ENCODE measurements at regions not wholly inside any gene's neighbourhood (a gene's known extent, or its start where the extent isn't known, plus 50 kb on each side); places are given as distances from the start of the nearest gene placed in this dataset.

- DNase-seq, result peak; percentile 92 to 98
- Histone ChIP-seq H3K4me1 (no peaks in the 10 kb centered on the region), H3K27me3 (no peaks in the 10 kb centered on the region), H3K27ac (no peak overlapping the region), H3K9me3 (no peaks in the 10 kb centered on the region), H3K4me3 (replicated peaks in 1 of 3) (no peak overlapping the region), H3K36me3 (no peaks in the 10 kb centered on the region)
- WGBS, 2 donors, result 4 to 5% methylated on average over 4 of the region's 4 CpGs
- TF ChIP-seq POLR2A (IDR thresholded peaks at IDR 0.05) (no peak), CTCF (IDR thresholded peaks at IDR 0.05) (peak; percentile 75 to 87 (median 81))
- intact Hi-C loops (cut with DNase I), result loop anchor here (10.0 kb wide), 1 partner anchor 123 kb away; the partner anchor contains the start of gene GADD45A
These were observed 123.3 kb upstream of the GADD45A start for GRCh38 chr1:67561704-67562113.

DNA sequence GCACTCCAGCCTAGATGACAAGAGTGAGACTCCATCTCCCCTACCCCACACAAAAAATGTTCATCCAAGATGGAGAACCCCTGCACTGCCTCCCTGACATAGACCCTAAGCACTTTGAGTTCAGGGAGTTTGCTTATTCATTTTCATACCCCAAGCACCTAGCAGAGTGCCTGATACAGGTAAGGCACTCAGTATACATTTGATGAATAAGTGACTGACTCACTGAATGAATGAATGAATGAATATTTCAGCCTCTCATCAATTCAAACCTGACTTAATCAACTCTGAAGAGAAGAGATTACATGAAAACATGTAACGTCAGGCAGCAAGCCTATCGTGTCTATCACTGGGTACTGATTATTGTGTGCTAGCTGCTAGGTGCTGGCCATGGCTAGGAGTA, 121.3 kb upstream of the GADD45A start:
- H3K27me3 ChIP-seq, result no peaks in the 10 kb centered on the region
- WGBS, 2 donors, result 92 to 96% methylated on average over 2 of the region's 2 CpGs
- no peak for DNase-seq
- H3K36me3 ChIP-seq, result no peaks in the 10 kb centered on the region
- TF ChIP-seq POLR2A (IDR thresholded peaks at IDR 0.05), result no peak
- no peak for TF ChIP-seq CTCF (IDR thresholded peaks at IDR 0.05)
- peak overlapping the region; percentile 27 to 65 (median 31) for H3K27ac ChIP-seq
- no peaks in the 10 kb centered on the region for H3K4me1 ChIP-seq
- no peak overlapping the region for H3K4me3 ChIP-seq (replicated peaks in 1 of 3)
- intact Hi-C loops (cut with DNase I), result loop anchor here (10.0 kb wide), 1 partner anchor 121 kb away; the partner anchor contains the start of gene GADD45A
- H3K9me3 ChIP-seq, result no peaks in the 10 kb centered on the region

DNA sequence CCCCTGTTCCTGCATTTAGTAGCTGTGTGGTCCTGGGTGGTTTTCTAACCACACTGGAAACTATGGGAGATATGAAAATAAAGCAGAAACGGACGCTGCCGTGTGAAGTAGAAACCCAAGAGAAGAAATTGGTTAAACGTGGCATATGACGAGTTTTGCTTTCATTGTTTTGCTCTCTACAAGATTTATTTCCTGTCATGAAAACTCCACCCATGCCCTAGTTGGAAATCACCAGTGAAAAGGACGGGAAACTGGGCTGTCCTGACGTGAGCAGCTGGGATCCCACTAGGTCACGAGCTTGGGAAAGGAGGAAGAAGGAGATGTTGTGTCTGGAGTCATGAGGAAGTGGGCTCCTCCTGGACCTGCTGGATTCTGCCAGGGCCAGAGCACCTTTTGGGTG, 120.8 kb upstream of the GADD45A start:
- Histone ChIP-seq H3K27ac (peak overlapping the region; percentile 27 to 65 (median 31)), H3K4me1 (no peaks in the 10 kb centered on the region), H3K9me3 (no peaks in the 10 kb centered on the region), H3K27me3 (no peaks in the 10 kb centered on the region), H3K36me3 (no peaks in the 10 kb centered on the region), H3K4me3 (replicated peaks in 1 of 3) (no peak overlapping the region)
- DNase-seq, result peak in 1 of 2 donors; percentile 17
- intact Hi-C loops (cut with DNase I), result loop anchor here (10.0 kb wide), 1 partner anchor 121 kb away; the partner anchor contains the start of gene GADD45A
- 59 to 62% methylated on average over 8 of the region's 8 CpGs for WGBS, 2 donors
- TF ChIP-seq CTCF (IDR thresholded peaks at IDR 0.05) (no peak), POLR2A (IDR thresholded peaks at IDR 0.05) (no peak)

GRCh38 chr1:67566803-67567377, 118.1 kb upstream of the GADD45A start:
- H3K4me3 ChIP-seq (replicated peaks in 1 of 3), result no peak overlapping the region
- intact Hi-C loops (cut with DNase I), result loop anchor here (10.0 kb wide), 1 partner anchor 118 kb away; the partner anchor contains the start of gene GADD45A
- H3K4me1 ChIP-seq, result no peaks in the 10 kb centered on the region
- DNase-seq, result no peak
- 93 to 97% methylated on average over 2 of the region's 2 CpGs for WGBS, 2 donors
- no peaks in the 10 kb centered on the region for H3K27me3 ChIP-seq
- TF ChIP-seq POLR2A (IDR thresholded peaks at IDR 0.05) (no peak), CTCF (IDR thresholded peaks at IDR 0.05) (no peak)
- no peaks in the 10 kb centered on the region for H3K9me3 ChIP-seq
- H3K36me3 ChIP-seq, result no peaks in the 10 kb centered on the region
- no peak overlapping the region for H3K27ac ChIP-seq

GRCh38 chr1:67570486-67571143, 114.4 kb upstream of the GADD45A start:
- TF ChIP-seq POLR2A (IDR thresholded peaks at IDR 0.05) (no peak), CTCF (IDR thresholded peaks at IDR 0.05) (no peak)
- no peaks in the 10 kb centered on the region for H3K36me3 ChIP-seq
- no peak overlapping the region for H3K27ac ChIP-seq
- no peaks in the 10 kb centered on the region for H3K27me3 ChIP-seq
- DNase-seq, result no peak
- H3K4me1 ChIP-seq, result peaks cover 2 to 13% of the 10 kb centered on the region in 2 donors
- intact Hi-C loops (cut with DNase I), result no loop called here
- no peaks in the 10 kb centered on the region for H3K9me3 ChIP-seq
- no peak overlapping the region for H3K4me3 ChIP-seq (replicated peaks in 1 of 3)
- 87 to 89% methylated on average over 7 to 8 of the region's 8 CpGs for WGBS, 2 donors

Measured in thyroid gland (tissue), 4 donors.